ENCODE measurements at regions not wholly inside any gene's neighbourhood (a gene's known extent, or its start where the extent isn't known, plus 50 kb on each side); places are given as distances from the start of the nearest gene placed in this dataset.
"Not testable (repeated sequence)": the region's sequence is repeated elsewhere in the genome, so short reads cannot be mapped to it uniquely, and the experiment has no call there.

DNA sequence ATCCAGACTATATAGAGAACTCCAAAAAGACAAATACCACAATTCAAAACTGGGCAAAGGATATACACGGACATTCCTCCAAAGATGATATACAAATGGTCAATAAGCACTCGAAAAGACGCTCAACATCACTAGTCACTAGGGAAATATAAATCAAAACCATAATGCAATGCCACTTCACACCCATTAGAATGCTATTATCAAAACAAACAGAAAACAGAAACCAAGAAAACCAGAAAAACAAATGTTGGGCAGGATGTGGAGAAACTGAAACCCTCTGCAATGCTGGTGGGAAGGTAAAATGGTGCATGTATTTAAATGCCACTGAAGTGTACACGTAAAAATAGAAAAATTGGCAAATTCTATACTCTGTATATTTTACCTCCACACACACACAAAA, 2664.1 kb upstream of the DEFB115 start:
- BruUV-seq (replicated peaks); POLR2A ChIA-PET; FAIRE-seq; ATAC-seq; H3K4me3 ChIP-seq; H3K79me2 ChIP-seq (ENCODE audit: control insufficient read depth, insufficient read depth, low read length); SMC1A ChIA-PET (ENCODE audit: uncharacterized antibody, unreplicated experiment); intact Hi-C loops (cut with micrococcal nuclease; ENCODE audit: unreplicated experiment); in situ Hi-C loops (cut with MboI); H3K27me3 ChIP-seq (replicated peaks in 1 of 2; ENCODE audit: control insufficient read depth in 2 of 2, insufficient read depth in 2 of 2, low read length in 1 of 2); H2AFZ ChIP-seq (ENCODE audit: control insufficient read depth, low read depth, low read length); H3K9me3 ChIP-seq (replicated peaks; ENCODE audit: control insufficient read depth, insufficient read depth, low read length); H4K20me1 ChIP-seq (ENCODE audit: control insufficient read depth, insufficient read depth); DNase-seq (ENCODE audit: low read depth, low spot score); H3K9ac ChIP-seq (ENCODE audit: control insufficient read depth, insufficient read depth, low read length); H3K36me3 ChIP-seq (ENCODE audit: control insufficient read depth in 2 of 2, insufficient read depth in 2 of 2, low read length in 1 of 2); H3K4me2 ChIP-seq (ENCODE audit: control insufficient read depth, insufficient read depth); CTCF ChIA-PET; H3K4me1 ChIP-seq (ENCODE audit: control insufficient read depth, insufficient read depth, low read length); H3K27ac ChIP-seq (ENCODE audit: control insufficient read depth, insufficient read depth); RAD21 ChIA-PET (ENCODE audit: unreplicated experiment): not testable (repeated sequence)
- WGBS (ENCODE audit: insufficient coverage, insufficient replicate concordance, low lambda C conversion rate, missing lambda C conversion rate), result 71% methylated on average over 4 of the region's 4 CpGs

DNA sequence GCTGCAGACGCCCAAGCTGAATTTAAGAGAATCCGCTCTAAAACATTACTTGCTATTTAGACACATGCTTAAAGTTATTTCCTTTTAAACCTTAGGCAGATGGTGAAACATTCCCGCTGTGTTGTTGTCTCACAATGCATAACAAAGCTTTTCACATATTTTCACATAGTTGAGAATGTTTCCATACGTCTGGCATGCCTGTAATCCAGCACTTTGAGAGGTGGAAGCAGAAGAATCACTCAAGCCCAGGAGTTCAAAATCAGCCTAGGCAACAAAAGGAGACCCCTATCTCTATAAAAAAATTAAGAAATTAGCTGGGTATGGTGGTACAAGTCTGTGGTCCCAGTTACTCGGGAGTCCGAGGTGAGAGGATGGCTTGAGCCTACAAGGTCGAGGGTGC, 2663.0 kb upstream of the DEFB115 start:
- H3K36me3 ChIP-seq (ENCODE audit: control insufficient read depth in 2 of 2, insufficient read depth in 2 of 2, low read length in 1 of 2); H3K4me3 ChIP-seq; H3K9ac ChIP-seq (ENCODE audit: control insufficient read depth, insufficient read depth, low read length); CTCF ChIA-PET; H2AFZ ChIP-seq (ENCODE audit: control insufficient read depth, low read depth, low read length); RAD21 ChIA-PET (ENCODE audit: unreplicated experiment); H3K27me3 ChIP-seq (replicated peaks in 1 of 2; ENCODE audit: control insufficient read depth in 2 of 2, insufficient read depth in 2 of 2, low read length in 1 of 2); H3K4me2 ChIP-seq (ENCODE audit: control insufficient read depth, insufficient read depth); H3K27ac ChIP-seq (ENCODE audit: control insufficient read depth, insufficient read depth); DNase-seq (ENCODE audit: low read depth, low spot score); FAIRE-seq; in situ Hi-C loops (cut with MboI); POLR2A ChIA-PET; H3K79me2 ChIP-seq (ENCODE audit: control insufficient read depth, insufficient read depth, low read length); H3K9me3 ChIP-seq (replicated peaks; ENCODE audit: control insufficient read depth, insufficient read depth, low read length); H4K20me1 ChIP-seq (ENCODE audit: control insufficient read depth, insufficient read depth); BruUV-seq (replicated peaks); ATAC-seq; intact Hi-C loops (cut with micrococcal nuclease; ENCODE audit: unreplicated experiment); H3K4me1 ChIP-seq (ENCODE audit: control insufficient read depth, insufficient read depth, low read length); SMC1A ChIA-PET (ENCODE audit: uncharacterized antibody, unreplicated experiment): not testable (repeated sequence)
- 62% methylated on average over 6 of the region's 7 CpGs for WGBS (ENCODE audit: insufficient coverage, insufficient replicate concordance, low lambda C conversion rate, missing lambda C conversion rate)

DNA sequence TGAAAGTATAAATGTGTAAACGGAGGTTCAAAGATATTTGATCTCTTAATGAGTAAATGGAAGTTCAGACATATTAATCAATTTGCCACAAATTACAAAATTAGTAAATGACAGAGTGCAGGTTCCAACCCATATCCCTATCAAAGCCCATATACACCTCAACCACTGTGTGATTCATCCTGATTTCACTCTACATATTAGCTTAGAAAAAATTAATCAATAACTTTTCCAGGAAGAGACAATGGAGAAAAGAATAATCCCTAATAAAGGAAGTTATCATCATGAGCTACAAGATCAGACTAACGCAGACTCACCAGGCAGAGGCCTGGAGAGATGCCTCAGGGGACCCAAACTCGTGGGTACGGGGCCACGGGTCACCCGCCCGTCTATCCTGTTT, 2655.5 kb upstream of the DEFB115 start:
- H3K4me2 ChIP-seq (ENCODE audit: control insufficient read depth, insufficient read depth); CTCF ChIA-PET; H3K36me3 ChIP-seq (ENCODE audit: control insufficient read depth in 2 of 2, insufficient read depth in 2 of 2, low read length in 1 of 2); FAIRE-seq; DNase-seq (ENCODE audit: low read depth, low spot score); H2AFZ ChIP-seq (ENCODE audit: control insufficient read depth, low read depth, low read length); SMC1A ChIA-PET (ENCODE audit: uncharacterized antibody, unreplicated experiment); H3K9me3 ChIP-seq (replicated peaks; ENCODE audit: control insufficient read depth, insufficient read depth, low read length); H3K27me3 ChIP-seq (replicated peaks in 1 of 2; ENCODE audit: control insufficient read depth in 2 of 2, insufficient read depth in 2 of 2, low read length in 1 of 2); POLR2A ChIA-PET; intact Hi-C loops (cut with micrococcal nuclease; ENCODE audit: unreplicated experiment); H4K20me1 ChIP-seq (ENCODE audit: control insufficient read depth, insufficient read depth); H3K79me2 ChIP-seq (ENCODE audit: control insufficient read depth, insufficient read depth, low read length); H3K4me1 ChIP-seq (ENCODE audit: control insufficient read depth, insufficient read depth, low read length); ATAC-seq; H3K27ac ChIP-seq (ENCODE audit: control insufficient read depth, insufficient read depth); RAD21 ChIA-PET (ENCODE audit: unreplicated experiment): not testable (repeated sequence)
- H3K9ac ChIP-seq (ENCODE audit: control insufficient read depth, insufficient read depth, low read length), result peak overlapping the region; percentile 56; the same call in 1 of the 2 replicates
- 6% methylated on average over 4 of the region's 7 CpGs for WGBS (ENCODE audit: insufficient coverage, insufficient replicate concordance, low lambda C conversion rate, missing lambda C conversion rate)
- BruUV-seq (replicated peaks), result TSS peak; percentile 71
- in situ Hi-C loops (cut with MboI), result loop anchor here (25.0 kb wide), 1 partner anchor 1910 kb away; no protein-coding TSS in a partner anchor
- peak overlapping the region; percentile 53 for H3K4me3 ChIP-seq
